GM12874 (cell line): ENCODE measurements at regions not wholly inside any gene's neighbourhood (a gene's known extent, or its start where the extent isn't known, plus 50 kb on each side); places are given as distances from the start of the nearest gene placed in this dataset.

Source experiments
- TF ChIP-seq, protein P1 (sequence below): IDR thresholded peaks from 2 replicates; pipeline ENCODE4 v1.5.1; 2011; ENCODE audit warnings: low read depth, mild to moderate bottlenecking, control low read depth, low read length, moderate library complexity; ENCODE audit not compliant: insufficient read depth

DNA sequence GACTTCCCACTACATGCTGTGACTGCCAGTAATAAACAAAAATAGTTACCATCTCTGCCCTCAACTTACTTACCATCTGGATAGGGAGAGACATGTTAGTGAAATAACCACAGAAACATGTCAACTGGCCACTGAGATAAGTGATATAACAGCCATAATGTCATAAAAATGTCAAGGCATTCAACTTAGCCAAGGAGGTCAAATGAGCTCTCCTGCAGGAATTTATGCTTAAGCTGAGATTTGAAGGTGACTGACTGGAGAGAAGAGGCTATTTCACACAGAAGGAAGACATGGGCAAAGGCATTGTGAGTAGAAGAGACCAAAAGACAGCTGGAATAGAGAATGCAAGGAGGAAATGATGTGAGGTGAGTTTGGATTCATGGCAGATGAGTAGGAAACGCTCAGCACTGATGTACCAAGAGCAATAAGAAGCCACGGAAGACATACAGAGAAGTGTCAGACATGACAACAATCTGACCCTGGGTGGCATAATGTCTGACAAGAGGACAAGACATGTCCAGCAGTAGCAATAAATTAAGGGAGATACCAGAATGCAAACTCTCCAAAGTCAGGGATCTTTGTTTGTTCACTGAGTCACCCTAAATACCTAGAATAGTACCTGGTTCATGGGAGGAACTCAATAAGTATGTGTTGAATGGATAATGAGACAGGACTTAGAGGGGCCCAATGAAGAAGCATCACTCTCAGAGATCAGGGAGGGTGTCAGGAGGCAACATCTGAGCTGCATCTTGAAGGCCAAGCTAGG, 318.8 kb downstream of the ACTL7B start:
- TF ChIP-seq, protein P1, sequence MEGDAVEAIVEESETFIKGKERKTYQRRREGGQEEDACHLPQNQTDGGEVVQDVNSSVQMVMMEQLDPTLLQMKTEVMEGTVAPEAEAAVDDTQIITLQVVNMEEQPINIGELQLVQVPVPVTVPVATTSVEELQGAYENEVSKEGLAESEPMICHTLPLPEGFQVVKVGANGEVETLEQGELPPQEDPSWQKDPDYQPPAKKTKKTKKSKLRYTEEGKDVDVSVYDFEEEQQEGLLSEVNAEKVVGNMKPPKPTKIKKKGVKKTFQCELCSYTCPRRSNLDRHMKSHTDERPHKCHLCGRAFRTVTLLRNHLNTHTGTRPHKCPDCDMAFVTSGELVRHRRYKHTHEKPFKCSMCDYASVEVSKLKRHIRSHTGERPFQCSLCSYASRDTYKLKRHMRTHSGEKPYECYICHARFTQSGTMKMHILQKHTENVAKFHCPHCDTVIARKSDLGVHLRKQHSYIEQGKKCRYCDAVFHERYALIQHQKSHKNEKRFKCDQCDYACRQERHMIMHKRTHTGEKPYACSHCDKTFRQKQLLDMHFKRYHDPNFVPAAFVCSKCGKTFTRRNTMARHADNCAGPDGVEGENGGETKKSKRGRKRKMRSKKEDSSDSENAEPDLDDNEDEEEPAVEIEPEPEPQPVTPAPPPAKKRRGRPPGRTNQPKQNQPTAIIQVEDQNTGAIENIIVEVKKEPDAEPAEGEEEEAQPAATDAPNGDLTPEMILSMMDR: no peak

- TF ChIP-seq, protein P1: peak; percentile 57; the same call in 1 of the 2 replicates
Measured at GRCh38 chr9:108535526-108535925, 320.3 kb downstream of the ACTL7B start.

GRCh38 chr9:108534741-108535140, 321.0 kb downstream of the ACTL7B start:
- TF ChIP-seq, protein P1: no peak

- TF ChIP-seq, protein P1: no peak
Measured at GRCh38 chr9:108530141-108530540, 325.6 kb downstream of the ACTL7B start.

DNA sequence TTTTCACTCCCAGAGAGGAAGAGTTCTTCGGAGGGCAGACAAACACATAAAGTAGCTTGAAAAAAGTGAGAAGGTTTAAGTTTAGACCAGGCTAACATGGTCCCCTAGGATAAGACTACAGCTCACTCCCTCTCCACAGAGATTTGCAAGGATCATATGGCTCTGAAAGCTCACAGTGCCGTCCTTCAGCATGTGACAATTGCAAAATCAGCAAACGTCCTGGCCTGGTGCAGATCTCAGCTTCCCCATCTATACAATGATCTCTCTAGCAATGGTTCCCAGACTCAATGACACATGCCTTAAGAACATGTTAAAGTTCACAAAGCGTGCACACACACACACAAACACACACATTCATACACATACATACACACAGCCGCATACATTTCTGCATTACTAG, 327.6 kb downstream of the ACTL7B start:
- TF ChIP-seq, protein P1: no peak

GRCh38 chr9:108526518-108526917, 329.3 kb downstream of the ACTL7B start:
- TF ChIP-seq, protein P1: no peak

DNA sequence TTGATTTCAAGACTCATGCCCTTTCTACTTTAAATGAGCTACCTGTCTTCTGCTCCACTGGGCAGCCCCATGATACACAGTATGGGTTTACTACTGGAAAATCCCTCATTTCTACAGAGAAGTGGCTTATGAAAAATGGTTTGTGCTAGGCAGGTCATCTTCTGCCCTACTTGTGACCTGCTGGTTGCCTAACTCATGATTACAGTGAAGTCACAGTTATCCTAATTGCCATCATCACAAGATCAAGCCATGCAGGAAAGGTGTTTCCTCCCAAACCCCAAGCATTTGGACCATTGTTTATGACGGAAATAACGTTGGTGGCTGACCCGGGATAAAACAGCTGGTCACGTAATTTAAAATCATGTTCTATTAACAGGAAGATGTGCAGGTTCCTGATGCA, 330.6 kb downstream of the ACTL7B start:
- TF ChIP-seq, protein P1: no peak
